GM18502 (cell line): ENCODE measurements at regions not wholly inside any gene's neighbourhood (a gene's known extent, or its start where the extent isn't known, plus 50 kb on each side); places are given as distances from the start of the nearest gene placed in this dataset.

Source experiments
- ATAC-seq: cut with Tn5 transposase; IDR thresholded peaks from one replicate; pipeline ENCODE4 v1.9.1; 2021; ENCODE audit warnings: mild to moderate bottlenecking; ENCODE audit not compliant: unreplicated experiment, poor library complexity

DNA sequence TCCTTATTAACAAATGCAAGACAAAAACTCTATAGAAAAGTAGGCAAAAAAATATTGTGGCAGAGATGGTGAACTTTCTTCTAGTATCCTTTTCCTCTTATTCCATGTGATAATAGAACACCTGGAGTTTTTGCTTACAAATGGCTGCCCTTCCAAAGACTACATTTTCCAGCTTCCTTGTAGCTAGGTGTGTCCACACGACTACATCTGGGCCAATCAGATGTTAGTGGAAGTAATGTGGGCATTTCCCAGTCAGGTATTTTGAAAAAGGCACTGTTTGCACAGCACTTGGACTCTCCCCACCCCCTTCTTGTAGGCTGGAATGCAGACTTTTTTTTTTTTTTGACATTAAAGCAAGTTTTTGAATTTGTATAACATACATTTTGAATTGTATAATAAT lies 105.5 kb upstream of the TBX20 start:
- ATAC-seq = no peak

GRCh38 chr7:35356495-35356894 lies 102.6 kb upstream of the TBX20 start:
- no peak for ATAC-seq

DNA sequence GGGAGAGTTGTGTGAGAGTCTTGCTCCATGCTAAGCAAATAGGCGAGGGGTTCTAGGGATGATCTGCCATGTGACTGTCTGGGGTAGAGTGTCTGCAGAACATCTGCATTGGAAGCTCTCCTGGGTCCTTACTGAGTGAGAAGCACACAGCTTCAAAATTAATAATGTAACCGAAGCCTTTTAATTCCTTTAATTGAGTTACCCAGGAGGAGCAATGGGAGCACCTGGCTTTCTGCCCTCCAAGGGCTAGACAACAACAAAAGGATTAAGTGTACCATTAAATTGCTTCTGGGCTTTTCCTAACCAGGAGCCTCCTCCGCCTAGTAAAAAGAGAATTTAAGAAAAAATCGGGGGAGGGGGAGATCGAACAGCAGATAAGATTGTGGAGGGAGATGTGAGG lies 102.0 kb upstream of the TBX20 start:
- ATAC-seq = no peak

- ATAC-seq = no peak
Observed at GRCh38 chr7:35355199-35355598, 101.3 kb upstream of the TBX20 start.

GRCh38 chr7:35353481-35353880 lies 99.6 kb upstream of the TBX20 start:
- ATAC-seq = no peak

- no peak for ATAC-seq
Observed at GRCh38 chr7:35351466-35351865, 97.6 kb upstream of the TBX20 start.

DNA sequence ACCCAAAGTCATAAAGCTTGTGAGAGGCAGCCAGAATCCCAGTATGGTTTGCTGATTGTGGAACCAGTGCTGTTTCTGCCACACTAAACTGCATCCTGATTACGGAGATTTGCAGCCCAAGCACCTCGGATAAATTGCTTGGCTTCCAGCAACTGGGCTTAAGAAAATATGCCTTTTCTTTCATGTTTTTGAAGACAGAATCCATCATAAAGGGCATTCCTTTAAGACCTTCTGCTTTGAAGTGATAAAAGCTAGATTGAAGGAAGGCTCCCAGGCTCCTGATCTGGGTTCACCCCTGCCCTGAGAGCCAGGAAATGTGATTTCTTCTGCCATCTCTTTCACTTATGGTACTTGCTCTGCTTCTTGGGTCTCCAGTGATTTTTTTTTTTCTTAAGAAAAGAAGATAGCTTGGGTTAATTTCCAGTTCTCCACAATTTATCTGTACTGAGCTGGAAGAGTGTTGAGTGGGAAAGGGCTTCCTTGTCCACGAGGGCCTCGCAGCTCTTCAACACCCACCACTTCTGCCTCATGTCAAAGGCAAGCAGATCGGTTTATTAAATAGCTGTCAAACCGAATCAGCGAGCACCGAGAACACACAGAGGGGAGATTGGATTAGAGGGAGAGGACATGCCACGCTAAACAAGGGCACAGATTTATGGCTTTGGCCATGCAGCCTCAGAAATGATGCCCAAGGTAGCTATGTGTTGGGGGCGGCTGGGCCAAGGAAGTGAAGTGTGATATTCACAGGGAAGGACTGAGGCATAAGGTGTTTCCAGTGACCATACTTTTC lies 94.9 kb upstream of the TBX20 start:
- no peak for ATAC-seq

- ATAC-seq = no peak
Observed at GRCh38 chr7:35342786-35343185, 88.9 kb upstream of the TBX20 start.

DNA sequence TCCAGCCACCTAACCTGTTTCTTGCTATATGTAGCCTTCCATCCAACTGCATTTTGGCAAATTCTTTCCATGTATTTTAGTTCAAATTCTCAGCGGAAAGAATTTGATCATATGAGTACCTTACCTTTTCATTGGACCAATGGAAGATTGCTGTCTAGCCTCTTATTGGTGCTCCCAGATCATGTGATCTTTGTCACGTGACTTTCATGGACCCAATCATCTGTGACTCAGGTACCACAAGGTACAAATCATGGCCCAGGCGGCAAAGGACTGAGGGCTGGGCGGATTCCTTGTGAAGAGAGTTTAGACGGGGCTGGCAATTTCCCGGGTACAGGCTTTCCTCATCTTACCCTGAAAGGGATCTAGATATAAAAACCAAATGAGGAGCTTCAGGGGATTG lies 85.9 kb upstream of the TBX20 start:
- ATAC-seq = no peak

- no peak for ATAC-seq
Observed at GRCh38 chr7:35336444-35336843, 82.5 kb upstream of the TBX20 start.

DNA sequence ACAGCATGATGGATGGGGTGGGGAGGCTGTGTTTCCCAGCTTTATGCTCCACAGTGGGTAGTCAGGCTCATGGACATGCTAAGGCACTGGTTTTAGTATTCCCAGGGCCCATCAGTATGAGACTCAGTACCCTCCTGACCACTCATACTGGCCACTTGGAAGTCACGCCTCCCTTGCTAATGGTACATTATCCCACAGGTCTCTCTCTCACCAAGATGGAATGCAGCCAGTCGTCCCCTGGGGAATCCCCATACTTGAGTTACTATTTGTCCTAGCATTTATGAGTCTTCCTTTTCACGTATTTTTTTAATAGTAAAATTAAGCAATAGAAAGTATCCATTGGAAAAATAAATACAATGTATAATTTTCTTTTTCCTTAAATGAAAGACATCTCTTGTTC lies 80.6 kb upstream of the TBX20 start:
- no peak for ATAC-seq

DNA sequence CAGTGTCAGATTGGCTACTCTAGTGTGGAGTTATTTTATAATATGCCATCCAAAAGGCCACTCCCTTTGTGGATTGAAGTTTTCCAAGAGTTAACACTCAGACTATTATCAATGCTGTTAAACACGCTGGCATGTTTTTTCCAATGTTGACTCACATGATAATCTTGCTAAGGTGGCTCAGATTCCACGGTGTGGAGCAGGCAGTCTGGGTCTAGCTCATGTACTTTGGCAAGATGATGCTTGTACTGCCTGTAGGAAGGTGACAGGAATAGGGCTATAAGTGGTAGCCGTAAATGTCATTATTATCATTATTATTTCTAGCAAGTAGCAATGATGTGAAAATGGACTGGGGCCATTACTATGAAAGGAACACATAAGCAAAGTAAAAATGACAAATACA lies 79.4 kb upstream of the TBX20 start:
- ATAC-seq = no peak

- no peak for ATAC-seq
Observed at GRCh38 chr7:35331730-35332678, 78.1 kb upstream of the TBX20 start.

- ATAC-seq = no peak
Observed at GRCh38 chr7:35329026-35329425, 75.1 kb upstream of the TBX20 start.

GRCh38 chr7:35319606-35320005 lies 65.7 kb upstream of the TBX20 start:
- ATAC-seq = no peak

DNA sequence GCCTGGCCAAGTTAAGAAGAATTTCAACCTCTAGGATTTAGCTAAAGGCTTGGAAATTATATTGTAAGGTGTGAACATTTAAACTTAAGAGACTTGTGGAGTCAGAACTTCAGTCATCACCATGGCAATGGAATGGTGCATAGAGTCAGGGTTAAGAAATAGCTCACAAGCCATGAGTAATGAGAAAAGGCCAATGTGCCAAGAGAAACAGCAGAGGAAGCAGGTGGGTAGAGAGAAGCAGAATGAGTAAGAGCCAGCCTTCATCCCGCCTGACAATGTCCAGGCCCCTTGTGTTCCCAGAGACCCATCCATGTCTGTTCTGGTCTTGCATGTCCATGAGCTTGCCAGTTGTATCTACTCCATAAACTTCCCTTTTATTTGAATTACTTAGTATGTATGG lies 62.6 kb upstream of the TBX20 start:
- no peak for ATAC-seq

DNA sequence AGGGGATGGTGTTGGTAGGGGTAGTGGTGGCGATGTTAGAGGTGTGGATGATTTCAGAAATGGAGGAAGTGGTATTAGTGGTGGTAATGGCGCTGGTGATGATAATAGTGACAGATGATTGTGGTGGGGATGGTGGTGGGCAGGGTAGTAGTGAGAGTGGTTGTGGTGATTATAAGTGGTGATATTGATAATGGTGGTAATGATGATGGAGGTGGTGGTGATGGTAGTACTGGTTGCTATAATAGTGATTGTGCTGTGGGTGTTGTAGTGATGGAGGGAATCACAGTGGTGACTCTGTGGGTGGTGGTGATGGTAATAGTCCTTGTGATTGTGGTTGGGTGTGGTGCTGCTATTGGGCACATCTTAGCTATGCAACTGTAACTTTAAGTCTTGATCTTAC lies 61.6 kb upstream of the TBX20 start:
- no peak for ATAC-seq

DNA sequence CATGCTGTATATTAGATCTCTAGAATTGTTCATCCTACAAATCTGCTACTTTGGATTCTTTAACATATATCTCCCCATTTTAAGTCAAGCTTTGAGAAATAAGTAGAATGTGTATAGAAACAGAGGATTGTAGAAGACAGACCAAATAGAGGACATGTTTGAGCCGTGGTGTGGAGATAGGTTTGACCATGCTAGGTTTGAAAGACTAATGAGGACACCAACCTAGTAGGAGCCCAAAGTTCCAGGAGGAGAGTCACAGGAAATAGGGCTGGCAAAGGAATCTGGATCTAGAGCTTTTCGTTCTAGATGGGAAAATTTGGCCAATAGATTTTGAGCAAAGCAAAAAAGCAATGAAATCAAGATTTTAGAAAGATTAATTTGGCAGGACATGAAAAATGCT lies 60.5 kb upstream of the TBX20 start:
- no peak for ATAC-seq

DNA sequence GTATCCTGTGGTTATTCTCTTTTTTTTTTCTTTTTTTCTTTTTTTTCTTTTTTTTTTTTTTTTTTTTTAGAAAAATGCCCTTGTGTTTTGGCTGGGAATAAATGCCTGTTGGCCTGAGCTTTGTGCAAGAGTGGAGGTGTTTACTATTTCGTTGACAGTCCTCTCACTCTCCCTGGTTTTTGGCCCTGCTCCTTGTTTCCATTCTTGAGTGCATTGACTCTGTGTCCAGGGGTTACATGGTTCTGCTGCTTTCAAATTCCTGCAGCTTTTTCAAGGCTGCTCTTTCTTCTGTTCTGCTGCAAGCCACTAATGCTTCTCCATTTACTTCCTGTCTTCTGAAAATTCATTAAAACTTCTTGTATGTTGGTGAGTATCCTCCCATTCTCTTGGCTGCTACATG lies 59.7 kb upstream of the TBX20 start:
- ATAC-seq = no peak
